ENCODE measurements at regions not wholly inside any gene's neighbourhood (a gene's known extent, or its start where the extent isn't known, plus 50 kb on each side); places are given as distances from the start of the nearest gene placed in this dataset.

DNA sequence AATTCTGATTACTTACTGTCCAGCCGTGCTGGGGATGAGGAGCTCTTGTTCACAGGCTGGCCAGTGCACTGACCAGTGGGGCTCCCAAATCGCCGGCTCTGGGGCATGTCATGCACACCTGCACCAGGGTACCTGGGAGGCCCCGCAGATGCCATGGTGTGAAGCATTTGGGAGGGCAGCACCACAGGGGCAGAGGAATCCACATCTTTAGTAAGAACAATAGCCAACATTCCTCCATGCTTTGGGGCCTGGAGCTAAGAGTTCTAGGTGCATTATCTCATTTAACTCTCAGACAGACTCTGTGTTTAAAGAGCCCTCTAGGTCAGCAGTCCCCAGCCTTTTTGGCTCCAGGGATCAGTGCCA lies 104.2 kb downstream of the ACKR3 start:
- no peak for DNase-seq (ENCODE audit: low read depth)

DNA sequence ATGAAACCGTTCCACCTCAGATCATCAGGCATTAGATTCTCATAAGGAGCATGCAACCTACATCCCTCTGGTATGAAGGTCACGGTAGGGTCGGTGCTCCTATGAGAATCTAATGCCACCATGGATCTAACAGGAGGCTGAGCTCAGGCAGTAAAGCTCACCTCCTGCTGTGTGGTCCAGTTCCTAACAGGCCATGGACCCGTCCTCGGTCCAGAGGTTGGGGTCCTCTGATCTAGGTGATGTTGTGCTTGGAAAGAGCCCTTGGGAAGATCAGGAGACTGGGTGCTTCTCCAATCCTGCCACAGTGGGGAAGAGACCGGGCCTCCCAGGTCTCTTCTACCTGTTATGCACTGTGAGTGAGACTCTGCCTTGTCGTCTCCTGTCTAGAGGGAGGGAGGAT lies 104.6 kb downstream of the ACKR3 start:
- DNase-seq (ENCODE audit: low read depth) = no peak

DNA sequence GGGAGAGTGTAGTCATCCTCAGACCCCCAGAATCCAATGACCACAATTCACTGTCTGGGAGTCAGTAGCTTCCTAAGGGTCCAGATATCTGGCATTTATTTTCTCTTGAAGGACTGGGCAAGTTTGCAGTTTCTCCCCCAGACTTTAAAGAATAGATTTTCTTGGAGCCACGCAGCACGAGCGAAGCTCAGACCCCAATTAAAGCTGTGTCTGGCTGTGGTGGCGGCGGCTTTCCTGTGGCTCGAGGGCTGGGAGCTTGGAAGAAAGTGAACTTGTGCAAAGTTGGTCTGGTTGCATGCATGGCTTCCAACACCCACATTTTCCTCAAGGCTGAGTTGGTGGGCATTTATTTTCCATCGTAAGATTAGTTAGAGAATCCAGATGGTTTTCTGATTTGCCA lies 105.0 kb downstream of the ACKR3 start:
- DNase-seq (ENCODE audit: low read depth) = no peak

DNA sequence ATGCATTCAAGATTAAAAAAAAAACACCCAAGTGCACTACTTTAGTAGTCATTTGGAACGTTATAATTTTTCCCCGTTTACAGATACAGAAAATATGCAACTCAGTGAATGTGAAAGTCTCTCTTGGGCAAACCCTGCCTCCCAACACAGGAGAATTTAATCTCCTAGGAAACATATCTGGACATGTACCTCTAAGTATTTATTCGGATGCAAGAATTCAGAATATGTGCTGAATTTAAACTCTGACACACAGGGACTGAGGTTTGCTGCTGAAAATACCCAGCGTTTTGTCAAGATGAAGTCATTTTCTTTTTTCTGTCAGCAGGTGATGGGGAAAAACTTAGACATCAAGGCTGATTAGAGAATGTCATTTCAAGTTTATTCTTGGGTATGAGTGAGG lies 105.4 kb downstream of the ACKR3 start:
- DNase-seq (ENCODE audit: low read depth) = no peak

DNA sequence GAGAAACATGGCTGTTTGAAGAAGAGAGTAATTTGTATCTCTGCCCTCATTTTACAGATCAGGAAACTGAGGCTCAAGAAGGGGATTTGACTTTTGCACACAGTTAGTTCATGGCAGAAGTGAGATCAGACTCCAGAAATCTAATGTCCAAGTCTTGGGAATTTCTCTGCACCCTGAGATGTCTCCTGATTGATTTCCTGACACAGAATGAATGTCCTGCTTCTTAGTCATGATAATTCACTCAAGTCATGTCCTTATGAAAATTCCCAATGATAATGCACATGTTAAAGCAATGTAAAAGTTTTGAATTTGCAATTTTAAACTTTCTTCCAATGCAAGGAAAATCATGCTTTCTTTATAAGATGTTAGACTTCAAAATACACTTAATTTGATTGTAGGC lies 105.9 kb downstream of the ACKR3 start:
- no peak for DNase-seq (ENCODE audit: low read depth)

DNA sequence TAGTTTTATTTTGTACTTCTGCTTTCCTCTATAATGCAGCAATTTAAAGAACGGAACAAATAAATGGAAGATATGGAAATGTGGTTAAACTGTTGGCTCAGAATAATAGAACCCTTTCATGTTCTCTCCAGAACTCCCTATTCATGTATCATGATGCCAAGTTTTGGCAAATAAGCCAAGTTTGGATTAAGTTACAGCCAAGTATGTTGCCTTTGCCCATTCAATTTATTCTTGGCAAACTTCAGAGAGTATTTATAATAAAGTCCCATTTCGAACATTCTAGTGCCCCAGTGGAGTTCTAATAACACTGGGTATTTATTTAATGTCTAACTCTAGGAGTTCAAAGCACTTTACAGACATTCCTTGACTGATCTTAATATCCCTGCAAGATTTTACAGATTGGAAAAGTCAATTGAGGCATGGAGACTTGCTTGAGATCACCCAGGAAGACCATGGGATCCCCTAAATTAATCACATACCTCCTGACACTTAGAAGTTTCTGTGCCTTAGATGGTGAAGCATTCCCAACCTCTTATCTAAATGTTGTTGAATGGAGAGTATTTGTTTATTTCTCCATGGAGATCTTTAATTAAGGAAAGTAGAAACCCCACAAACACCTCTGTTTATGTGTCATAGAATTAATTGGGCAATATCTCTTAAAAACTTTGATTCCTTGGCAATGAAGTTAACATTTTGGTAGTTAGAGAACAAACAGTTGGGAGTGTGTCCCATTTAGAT lies 106.7 kb downstream of the ACKR3 start:
- DNase-seq (ENCODE audit: low read depth) = no peak

DNA sequence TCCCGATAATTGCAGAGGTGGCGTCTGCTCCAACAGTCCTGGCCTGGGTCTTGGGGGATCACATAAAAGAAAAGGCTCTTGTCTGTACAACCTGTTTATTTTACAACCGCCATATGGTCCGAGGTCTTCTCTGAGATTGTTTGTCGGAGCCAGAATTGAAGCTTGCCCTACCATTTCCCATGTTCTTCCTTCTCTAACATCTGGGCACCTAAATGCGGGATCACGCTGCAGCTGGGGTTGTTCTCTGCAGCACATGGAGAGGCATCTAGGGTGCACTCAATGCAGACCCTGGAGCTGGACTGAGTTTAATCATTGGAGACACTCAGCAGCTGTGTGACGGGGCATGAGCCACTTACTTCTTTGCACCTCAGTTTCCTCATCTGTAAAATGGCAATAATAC lies 107.7 kb downstream of the ACKR3 start:
- no peak for DNase-seq (ENCODE audit: low read depth)

DNA sequence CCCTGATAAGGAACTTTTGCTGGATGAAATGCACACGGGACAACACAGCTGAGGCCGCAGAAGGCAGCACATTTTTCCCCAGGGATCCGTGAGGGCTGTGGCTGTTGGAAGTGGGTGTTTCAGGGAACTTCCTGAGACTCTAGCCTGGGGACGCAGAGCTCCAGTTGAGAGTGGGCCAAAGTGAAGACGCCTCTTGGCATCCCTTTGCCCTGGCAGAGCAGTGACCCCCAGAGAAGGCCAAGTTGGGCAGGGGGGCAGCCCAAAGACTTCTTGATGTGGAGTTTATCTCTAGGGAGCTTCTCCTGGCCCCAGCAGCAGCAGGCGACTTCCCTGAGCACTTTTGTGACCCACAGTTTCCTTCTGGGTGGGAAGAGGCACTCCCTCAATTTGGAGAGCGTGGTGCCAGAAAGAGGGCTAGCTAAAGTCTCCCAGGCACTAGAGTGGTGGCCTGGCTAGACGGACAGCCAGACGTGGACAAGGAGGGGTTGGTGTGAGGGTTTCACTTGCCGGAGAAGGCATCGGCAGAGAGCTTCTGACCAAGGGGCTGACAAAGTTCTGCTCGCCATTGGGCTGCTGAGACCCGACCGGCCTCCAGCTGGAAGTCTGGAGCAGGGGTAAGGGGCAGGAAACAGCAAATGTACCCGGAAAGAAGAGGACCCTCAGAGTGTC lies 108.8 kb downstream of the ACKR3 start:
- DNase-seq (ENCODE audit: low read depth) = no peak

DNA sequence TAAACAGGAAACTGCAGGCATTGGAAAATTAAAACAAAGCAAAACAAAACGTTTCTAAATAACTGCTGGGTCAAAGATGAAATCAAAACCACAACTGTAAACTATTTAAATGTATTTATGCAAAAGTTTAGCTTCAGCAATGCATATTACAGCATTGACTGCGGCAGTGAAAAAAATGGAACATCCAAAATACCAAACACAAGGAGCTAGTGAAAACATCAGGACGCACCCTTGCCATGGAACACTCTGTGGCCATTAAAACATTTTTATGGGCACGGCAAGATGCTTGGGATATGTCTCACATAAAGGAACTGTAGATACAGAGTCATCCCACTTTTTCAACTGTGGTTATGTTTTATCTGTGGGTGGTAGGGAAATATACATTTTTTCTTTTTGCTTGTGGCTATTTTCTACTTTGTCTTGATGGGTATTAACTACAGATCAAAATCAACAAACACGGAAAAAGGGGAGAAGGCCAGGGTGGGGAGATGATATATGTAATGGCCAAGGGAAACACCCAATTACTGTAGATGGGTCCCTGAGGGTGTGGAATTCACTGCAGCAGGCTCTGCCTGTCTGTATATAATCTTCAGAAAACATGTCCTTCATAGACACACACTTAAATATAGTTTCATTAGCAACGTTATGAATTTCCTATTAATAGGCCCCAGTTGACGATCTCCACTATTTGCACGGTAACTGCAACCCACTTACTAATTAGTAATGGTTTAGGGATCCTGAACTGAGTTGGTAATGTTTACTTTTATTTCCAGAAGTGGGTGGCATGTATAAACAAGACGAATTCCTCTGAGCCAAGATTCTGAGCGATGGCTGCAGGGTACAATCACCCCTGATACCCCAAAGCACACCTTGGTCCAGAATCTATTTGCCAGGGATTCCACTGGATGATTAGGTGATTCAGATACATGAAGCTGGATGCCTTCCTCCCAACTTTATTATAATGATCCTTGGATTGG lies 110.5 kb downstream of the ACKR3 start:
- DNase-seq (ENCODE audit: low read depth) = no peak

DNA sequence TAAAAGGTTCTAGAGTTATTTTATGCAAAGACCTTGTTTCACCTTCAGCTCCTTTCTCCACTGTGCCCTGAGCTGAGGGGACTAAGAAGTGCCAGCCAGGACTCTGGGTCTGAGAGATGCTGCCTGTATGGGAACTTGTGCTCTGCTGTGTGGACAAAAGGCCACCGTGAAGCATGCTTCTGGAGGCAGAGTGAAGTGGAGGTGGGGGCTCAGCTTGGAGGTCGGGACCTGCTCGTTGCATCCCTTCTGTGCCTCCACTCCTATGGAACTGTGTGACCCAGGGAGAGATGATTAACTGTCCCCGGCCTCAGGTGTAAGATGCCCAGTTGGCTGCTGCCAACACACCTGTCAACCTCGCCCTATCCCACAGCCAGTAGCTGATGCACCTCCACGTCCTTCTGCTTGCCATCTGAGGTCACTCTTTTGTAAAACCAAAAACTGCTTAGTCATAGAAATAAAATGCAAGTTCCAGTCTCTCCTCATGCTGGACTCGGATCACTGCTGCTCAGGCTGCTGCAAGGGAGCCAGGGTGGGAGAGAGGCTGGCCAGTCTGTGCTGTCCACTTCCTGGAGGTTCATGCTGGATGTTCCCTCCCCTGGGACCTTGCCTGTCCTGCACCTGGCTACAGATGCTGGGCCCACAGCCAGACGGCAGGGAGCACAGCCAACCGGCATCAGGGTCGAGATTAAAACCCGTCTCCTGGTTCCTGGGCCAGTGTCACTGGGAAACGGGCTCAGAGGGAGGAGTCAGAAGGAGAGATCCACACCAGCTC lies 113.2 kb downstream of the ACKR3 start:
- no peak for DNase-seq (ENCODE audit: low read depth)

DNA sequence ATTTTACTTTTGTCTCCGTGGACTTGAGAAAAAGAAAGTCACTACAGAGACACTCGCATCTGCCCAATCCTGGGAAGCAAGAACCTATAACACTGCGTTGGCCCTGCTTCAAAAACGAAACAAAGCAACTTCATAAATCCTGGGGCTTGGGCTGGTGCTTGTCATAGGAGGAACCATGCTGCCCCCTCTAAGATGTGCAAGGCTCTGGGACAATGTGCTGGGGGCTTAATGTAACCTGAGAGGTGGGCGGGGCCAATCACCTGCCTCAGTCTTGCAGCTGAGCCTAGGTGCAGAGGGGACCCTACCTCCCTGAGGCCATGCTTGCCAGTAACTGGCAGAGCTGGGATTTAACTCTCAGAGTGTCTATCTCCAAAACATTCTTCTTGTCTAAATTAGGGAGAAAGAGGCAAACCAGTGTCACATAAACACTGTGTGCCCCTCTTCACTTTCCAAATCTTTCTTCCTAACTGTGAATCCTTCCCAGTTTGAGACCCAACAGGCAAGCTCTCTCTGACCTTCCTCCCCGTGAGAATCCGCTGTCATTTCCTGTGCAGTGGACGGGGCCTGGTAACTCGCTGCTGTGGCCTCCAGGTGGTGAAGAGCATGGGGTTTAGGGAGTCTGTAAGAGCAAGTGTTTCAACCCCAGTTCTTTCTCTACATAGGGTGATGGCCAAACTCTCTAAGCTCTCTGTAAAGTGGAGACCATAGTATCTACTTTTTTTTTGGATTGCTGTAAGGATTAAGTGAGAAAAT lies 115.1 kb downstream of the ACKR3 start:
- no peak for DNase-seq (ENCODE audit: low read depth)

DNA sequence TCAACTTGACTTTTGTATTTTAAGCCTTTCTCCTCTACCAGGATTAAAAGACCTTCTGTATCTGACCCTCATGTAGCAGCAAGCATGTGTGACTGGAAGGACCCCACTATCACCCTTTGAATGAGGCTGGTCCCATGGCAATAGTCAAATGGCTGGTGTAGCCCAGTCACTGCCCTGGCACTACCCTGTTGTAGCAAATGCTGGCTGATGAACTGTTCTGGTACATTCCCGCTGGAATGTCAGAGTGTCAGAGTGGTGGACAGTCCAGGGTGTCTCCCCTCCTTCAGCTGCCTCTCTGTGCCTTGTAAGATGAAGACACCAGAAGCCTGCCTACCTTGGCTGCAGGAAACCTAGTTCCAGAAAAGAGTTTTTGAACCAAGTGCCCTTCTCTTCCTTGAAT lies 115.7 kb downstream of the ACKR3 start:
- DNase-seq (ENCODE audit: low read depth) = no peak

DNA sequence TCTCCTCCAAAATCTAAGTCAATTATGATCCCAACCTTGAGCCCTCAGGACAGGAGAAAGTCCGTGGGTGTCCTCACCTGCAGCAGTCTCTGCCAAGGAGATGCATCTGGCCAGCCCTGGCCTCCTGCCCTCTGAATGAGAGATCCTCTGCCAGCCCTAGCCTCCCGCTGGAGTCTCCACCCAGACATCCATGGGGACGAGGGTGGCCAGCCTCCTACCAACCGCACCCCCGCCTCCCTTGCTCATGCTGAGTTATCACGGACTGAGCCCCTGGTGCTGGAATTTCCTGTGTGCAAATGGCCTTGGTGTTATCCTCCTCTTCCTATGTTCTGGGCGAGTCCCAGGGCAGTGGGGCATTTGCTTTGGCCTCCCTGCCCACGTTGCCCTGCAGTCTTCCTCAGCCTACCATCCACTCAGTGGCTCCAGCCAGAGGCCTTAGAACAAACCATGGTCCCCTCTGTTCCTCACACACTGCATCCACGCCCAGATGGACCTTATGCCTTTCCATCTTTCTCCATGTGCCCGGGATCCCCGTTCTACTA lies 116.4 kb downstream of the ACKR3 start:
- no peak for DNase-seq (ENCODE audit: low read depth)

DNA sequence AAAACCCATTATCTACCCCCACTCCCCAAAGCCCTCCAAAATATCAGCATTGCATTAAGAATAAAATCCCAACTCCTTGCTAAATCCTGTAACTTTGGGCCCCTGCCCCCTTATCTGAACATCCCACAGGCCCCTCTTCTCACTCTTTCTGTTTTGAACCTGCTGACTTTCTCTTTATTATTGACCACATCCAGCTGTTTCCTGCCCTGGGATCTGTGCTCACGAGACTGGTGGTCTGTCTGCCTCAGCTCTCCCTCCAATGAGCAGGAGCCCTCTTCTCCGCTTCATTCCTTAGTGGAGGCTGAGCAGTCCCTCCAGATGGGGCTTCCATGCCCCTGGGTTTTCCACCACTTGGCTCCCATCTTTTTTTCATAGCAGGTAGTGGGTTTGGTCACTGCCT lies 116.9 kb downstream of the ACKR3 start:
- no peak for DNase-seq (ENCODE audit: low read depth)

DNA sequence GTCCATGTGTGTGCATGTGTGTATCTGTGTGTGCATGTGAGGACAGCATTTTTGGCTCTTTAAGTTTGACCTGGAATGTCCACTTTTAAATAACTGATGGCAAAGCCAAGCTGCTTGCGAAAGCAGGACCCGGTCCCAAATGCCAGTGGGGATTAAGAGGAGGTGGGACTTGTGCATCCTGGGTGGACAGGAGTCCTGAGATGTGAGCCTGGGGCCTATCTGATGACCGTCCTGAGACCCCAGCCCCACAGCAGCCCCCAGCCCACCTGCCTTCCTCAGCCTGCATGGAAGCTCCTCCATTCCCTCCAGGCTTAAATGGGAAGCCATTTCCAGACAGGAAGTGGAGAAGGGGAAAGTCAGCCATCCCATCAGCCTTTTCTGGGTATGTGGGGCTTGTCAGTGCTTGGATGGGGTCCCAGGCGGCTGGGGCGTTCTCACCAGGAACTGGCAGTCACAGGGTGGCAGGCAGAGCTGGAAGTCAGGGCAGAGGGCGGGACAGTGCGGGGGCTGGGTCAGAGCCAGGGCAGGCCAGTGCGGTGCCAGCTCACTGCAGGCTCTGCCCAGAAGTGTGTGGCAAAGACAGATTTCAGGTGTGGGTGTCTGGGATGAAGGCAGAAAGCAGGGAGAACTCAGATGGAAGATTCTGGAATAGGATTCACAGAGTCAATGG lies 117.8 kb downstream of the ACKR3 start:
- DNase-seq (ENCODE audit: low read depth) = no peak

DNA sequence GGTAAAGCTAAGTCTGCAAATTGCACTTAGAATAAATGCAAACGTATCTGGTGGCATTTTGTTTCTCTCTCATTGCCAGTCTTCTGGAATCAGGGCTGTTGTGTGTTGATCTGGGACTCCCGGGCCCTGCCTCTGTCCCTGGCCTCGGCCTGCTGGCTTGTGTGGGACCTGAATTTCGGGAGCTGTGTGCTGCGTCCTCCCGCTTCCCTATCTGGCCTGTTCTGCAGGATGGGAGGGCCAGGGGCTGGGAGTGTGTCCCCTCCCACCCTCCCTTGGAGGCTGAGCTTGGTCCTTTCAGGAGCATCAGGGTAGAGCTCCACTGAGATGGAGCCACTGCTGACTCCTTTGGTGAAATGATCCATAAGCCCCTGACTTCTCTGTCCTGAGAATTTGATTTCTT lies 118.5 kb downstream of the ACKR3 start:
- no peak for DNase-seq (ENCODE audit: low read depth)

DNA sequence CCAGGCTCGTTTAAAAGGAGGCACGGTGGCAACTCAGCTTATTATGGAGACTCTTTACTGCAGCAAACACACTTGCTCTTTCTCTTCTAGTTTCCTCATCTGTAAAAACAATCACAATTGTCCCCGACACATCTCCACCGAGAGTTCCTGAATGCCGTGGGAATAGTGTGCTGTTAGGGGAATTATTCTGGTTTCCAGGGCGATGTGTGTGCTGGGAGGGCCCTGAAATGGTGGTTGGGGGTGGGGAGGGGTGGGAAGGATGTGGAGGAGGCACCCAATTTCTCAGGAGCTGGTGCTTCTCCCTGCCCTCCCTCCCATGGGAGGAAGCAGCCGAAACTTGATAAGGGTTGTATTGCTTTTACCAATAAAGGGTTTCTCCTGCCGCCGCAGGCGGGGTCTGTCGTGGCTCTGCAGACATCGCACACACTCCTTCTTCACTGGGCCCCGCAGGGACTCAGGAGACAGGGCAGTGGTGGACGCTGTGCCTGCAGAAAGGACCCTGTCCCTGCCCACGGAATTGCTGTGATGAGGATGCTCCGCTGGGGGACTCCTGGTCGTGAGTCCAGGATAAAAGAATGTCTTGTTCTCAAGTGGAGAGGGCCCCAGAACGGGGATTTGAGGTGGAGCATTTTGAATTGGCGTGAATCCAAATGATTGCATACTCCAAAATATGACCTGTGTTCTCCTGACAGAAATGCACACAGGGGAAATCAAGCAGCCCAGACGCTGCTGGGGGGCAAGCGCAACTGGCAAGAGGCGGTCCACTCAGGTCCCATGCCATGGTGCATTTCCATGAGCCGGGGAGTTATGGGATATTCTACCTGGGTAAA lies 119.2 kb downstream of the ACKR3 start:
- DNase-seq (ENCODE audit: low read depth) = no peak

DNA sequence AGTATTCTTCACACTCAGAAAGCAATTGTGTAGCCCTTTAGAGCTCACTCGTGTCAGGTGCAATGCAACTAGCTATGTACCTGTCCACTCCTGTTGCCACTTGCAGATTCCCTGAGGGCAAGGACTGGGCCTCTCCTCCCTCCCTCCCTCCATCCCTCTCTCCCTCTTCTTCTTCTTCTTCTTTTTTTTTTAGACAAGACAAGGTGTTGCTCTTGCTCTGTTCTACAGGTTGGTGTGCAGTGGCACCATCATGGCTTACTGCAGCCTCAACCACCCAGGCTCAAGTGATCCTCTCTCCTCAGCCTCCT lies 119.7 kb downstream of the ACKR3 start:
- no peak for DNase-seq (ENCODE audit: low read depth)

DNA sequence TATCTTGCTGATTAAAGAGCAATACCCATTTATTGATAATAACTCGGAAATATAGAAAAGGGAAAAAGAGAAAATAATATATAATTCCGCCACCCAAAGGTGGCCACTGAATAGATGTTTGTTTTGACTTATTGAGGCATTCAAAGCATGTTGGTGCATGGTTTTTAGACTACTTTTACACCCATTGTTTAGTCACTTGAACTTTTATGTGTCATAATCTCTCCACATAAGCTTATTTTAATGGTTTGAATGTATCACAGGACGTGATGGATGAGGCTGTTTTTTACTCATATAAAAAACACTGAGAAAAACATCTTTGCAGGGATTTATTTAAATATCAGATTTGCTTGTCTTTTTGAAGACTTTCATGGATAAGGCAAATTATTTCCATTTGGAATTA lies 120.4 kb downstream of the ACKR3 start:
- DNase-seq (ENCODE audit: low read depth) = no peak

DNA sequence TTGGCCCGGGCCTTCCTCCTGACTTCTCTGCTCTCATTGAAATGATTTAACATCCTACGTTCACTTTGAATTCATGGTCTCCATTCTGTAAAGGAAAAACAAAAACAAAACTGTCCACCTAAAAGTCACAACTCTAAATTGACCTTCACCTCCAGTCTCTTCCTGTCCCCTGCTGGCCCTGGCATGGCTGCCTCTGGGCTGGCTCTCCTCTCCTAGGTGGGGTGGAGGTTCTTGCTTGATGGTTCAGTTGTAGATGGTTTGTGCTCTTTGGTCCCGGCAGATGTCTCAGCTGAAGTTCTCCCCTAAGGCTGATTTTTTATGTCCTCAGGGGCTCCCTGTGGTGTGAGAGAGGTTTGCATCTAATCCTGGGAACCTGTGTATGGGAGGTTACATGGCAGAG lies 121.1 kb downstream of the ACKR3 start:
- DNase-seq (ENCODE audit: low read depth) = no peak

All from stimulated activated CD8-positive, alpha-beta memory T cell treated with anti-CD3 and anti-CD28 coated beads, Interleukin-4, amount 100 ng/mL, for 24 hours (primary cell).